ENCODE measurements at regions not wholly inside any gene's neighbourhood (a gene's known extent, or its start where the extent isn't known, plus 50 kb on each side); places are given as distances from the start of the nearest gene placed in this dataset.

- TF ChIP-seq POLR2A (IDR thresholded peaks at IDR 0.05) (no peak), CTCF (IDR thresholded peaks at IDR 0.05) (no peak)
These were observed 239.6 kb upstream of the ASCC3 start for GRCh38 chr6:101120747-101121146.

All from lower leg skin (tissue), 3 donors.